ENCODE measurements at regions not wholly inside any gene's neighbourhood (a gene's known extent, or its start where the extent isn't known, plus 50 kb on each side); places are given as distances from the start of the nearest gene placed in this dataset.
"Not testable (repeated sequence)": the region's sequence is repeated elsewhere in the genome, so short reads cannot be mapped to it uniquely, and the experiment has no call there.

GRCh38 chr12:94844452-94844851, 159.0 kb downstream of the NDUFA12 start:
- TF ChIP-seq CTCF (conservative IDR thresholded peaks at IDR 0.05; ENCODE audit: low read length), result no peak
- no peak for DNase-seq (ENCODE audit: low read depth)
- no peak overlapping the region for H3K4me3 ChIP-seq (ENCODE audit: low read length)

DNA sequence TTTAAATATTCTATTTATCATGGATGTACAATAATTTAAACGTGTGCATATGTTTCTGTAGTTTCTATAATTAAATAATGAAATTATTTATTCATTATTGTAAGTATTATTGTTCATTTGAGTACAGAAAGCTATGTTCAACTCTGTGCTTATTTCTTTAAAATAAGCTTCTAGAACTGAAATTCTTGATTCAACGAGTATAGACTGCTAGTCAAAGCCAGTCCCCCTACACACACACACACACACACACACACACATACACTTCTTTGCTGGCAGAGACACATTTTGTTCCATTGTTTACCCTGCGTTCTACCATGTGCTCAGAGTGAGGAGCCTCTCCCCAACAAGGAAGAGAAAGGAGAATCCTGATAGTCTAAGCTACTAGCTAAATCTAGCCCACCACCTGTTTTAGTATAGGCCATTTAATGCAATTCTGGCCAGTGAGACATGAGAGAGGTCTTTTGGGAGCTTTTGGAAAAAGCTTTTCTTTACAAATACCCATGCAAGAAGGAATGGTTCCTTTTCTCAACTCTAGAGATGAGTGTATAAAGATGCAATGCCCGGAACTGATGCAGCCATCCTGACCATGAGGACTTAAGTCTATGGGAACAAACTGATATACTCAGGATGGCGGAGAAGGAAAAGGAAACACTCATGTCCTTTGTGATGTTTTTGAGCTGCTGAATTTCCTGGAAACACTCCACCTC, 161.4 kb downstream of the NDUFA12 start:
- DNase-seq (ENCODE audit: low read depth), result no peak
- TF ChIP-seq CTCF (conservative IDR thresholded peaks at IDR 0.05; ENCODE audit: low read length), result no peak
- no peak overlapping the region for H3K4me3 ChIP-seq (ENCODE audit: low read length)

GRCh38 chr12:94841177-94841576, 162.3 kb downstream of the NDUFA12 start:
- no peak for TF ChIP-seq CTCF (conservative IDR thresholded peaks at IDR 0.05; ENCODE audit: low read length)
- DNase-seq (ENCODE audit: low read depth), result no peak
- no peak overlapping the region for H3K4me3 ChIP-seq (ENCODE audit: low read length)

DNA sequence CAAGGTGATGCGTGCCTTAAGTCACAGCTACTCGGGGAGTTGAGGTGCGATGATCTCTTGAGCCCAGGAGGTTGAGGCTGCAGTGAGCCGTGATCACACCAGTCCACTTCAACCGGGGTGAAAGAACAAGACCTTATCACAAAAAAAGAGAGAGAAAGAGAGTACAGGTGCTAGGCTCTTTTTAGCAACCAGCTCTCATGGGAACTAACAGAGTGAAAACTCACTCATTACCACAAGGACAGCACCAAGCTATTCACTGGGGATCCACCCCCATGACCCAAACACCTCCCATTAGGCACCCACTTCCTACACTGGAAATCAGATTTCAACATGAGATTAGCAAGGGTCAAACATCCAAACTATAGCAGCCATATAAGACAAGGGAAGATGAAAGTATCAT, 164.2 kb downstream of the NDUFA12 start:
- no peak for TF ChIP-seq CTCF (conservative IDR thresholded peaks at IDR 0.05; ENCODE audit: low read length)
- DNase-seq (ENCODE audit: low read depth), result no peak
- no peak overlapping the region for H3K4me3 ChIP-seq (ENCODE audit: low read length)

- DNase-seq (ENCODE audit: low read depth); H3K4me3 ChIP-seq (ENCODE audit: low read length): not testable (repeated sequence)
Measured at GRCh38 chr12:94836952-94837670, 166.4 kb downstream of the NDUFA12 start.

GRCh38 chr12:94834036-94834625, 169.4 kb downstream of the NDUFA12 start:
- DNase-seq (ENCODE audit: low read depth), result no peak
- no peak overlapping the region for H3K4me3 ChIP-seq (ENCODE audit: low read length)
- no peak for TF ChIP-seq CTCF (conservative IDR thresholded peaks at IDR 0.05; ENCODE audit: low read length)

DNA sequence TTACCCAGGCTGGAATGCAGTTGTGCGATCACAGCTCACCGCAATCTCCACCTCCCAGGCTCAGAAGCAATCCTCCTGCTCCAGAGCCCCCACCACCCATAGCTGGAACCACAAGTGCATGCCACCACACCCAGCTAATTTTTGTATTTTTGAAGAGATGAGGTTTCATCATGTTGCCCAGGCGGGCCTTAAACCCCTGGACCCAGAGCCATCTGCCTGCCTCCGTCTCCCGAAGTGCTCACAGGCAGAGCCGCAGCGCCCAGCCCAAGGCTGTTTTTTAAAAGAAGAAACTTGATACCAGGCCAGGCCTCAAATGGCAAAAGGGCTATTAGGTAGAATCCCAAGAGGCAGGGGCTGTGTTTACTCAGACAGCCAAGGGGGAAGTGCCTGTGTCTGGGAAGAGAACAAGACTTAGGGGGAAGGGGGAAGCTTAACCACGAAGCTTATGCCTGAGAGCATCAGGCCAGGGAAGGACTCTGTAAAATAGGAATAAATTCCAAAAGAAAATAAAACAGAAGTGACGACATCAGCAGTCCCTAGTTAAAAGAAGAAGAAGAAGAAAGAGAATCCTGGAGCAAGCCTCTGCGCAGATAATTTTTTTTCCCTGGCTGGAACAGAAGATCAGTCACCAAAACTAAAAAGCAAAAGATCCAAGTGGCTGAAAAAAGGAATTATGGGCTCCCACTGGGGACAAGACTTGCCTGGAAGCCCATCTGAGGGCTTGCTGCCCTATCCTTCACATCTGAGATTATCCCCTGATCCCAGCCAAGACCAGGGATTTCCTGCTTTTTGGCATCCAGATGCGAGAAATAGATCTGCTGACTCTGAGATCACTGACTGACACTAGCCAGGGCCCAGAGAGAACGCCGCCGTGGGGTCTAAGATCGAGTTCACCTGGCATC, 170.5 kb downstream of the NDUFA12 start:
- no peak for TF ChIP-seq CTCF (conservative IDR thresholded peaks at IDR 0.05; ENCODE audit: low read length)
- DNase-seq (ENCODE audit: low read depth), result no peak
- no peak overlapping the region for H3K4me3 ChIP-seq (ENCODE audit: low read length)
